ENCODE measurements at regions not wholly inside any gene's neighbourhood (a gene's known extent, or its start where the extent isn't known, plus 50 kb on each side); places are given as distances from the start of the nearest gene placed in this dataset.
A peak's percentile ranks its signal among the peaks of the same experiment; 100 is the strongest.

DNA sequence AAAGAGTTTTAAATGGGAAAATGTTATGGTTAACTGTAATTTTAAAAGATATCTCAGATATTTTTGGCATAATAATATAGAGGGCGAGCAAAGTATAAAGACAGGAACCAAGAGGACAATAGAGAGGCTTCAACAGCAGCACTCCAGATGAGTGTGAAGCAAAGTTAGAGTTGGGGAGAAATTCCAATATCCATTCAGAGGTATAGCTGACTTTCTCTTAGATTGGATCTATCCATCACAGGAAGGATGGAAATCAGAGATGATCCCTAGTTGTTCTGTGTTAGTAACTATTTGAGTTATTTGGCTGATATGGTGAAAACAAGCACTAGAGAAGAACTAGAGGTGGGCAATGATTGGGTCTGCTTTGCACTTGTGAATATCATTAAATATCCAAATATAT is 786.0 kb upstream of the KLHL1 start:
- Histone ChIP-seq H3K79me2 (ENCODE audit: insufficient read depth, low read length) (no peaks in the 10 kb centered on the region), H3K4me1 (ENCODE audit: insufficient read depth, low read length) (no peaks in the 10 kb centered on the region), H3K4me3 (ENCODE audit: insufficient read depth, low read depth, low read length) (no peak overlapping the region), H3K27me3 (ENCODE audit: insufficient read depth, low read length) (no peaks in the 10 kb centered on the region), H3K27ac (ENCODE audit: low read depth, low read length) (no peak overlapping the region), H3K9me3 (ENCODE audit: insufficient read depth, low read depth, low read length) (no peaks in the 10 kb centered on the region), H3K36me3 (ENCODE audit: insufficient read depth, low read length) (no peaks in the 10 kb centered on the region), H4K20me1 (ENCODE audit: insufficient read depth, low read length) (no peaks in the 10 kb centered on the region), H2AFZ (ENCODE audit: low read depth, low read length) (no peak overlapping the region), H3K4me2 (ENCODE audit: low read length) (no peak overlapping the region), H3K9ac (ENCODE audit: low read length) (no peak overlapping the region)
- Mint-ChIP-seq H3K9me3 (ENCODE audit: unreplicated experiment) (no peaks in the 10 kb centered on the region), H3K27me3 (ENCODE audit: low read depth, unreplicated experiment) (no peaks in the 10 kb centered on the region), H3K27ac (ENCODE audit: unreplicated experiment) (no peak overlapping the region), H3K36me3 (ENCODE audit: low read depth, unreplicated experiment) (no peaks in the 10 kb centered on the region), H3K4me1 (ENCODE audit: low read depth, unreplicated experiment) (no peaks in the 10 kb centered on the region), H3K4me3 (ENCODE audit: unreplicated experiment) (no peak overlapping the region)
- TF ChIP-seq, protein P1, sequence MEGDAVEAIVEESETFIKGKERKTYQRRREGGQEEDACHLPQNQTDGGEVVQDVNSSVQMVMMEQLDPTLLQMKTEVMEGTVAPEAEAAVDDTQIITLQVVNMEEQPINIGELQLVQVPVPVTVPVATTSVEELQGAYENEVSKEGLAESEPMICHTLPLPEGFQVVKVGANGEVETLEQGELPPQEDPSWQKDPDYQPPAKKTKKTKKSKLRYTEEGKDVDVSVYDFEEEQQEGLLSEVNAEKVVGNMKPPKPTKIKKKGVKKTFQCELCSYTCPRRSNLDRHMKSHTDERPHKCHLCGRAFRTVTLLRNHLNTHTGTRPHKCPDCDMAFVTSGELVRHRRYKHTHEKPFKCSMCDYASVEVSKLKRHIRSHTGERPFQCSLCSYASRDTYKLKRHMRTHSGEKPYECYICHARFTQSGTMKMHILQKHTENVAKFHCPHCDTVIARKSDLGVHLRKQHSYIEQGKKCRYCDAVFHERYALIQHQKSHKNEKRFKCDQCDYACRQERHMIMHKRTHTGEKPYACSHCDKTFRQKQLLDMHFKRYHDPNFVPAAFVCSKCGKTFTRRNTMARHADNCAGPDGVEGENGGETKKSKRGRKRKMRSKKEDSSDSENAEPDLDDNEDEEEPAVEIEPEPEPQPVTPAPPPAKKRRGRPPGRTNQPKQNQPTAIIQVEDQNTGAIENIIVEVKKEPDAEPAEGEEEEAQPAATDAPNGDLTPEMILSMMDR (IDR thresholded peaks at IDR 0.05; ENCODE audit: insufficient read depth, low read depth, low read length): no peak
- no peak for TF ChIP-seq EZH2 (IDR thresholded peaks at IDR 0.05; ENCODE audit: insufficient read depth, low read length)
- FAIRE-seq (no peak), DNase-seq (ENCODE audit: low read depth) (no peak)

DNA sequence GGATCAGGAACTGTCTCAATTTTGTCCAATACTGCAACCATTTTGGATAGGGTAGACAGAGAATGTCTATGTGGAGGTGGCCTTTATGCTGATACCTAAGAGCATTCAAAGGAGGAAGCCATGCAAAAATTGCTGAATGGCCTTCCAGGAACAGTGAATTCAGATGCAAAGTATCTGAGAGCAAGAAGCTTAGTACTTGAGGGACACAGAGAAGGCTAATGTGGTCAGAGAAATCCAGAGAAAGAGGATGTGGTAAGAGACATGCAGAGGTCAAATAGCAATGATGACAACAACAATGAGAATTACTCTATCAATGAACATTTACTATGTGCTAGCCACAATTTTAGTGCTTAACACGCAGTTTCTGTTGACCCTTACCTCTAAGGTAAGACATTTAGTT is 785.6 kb upstream of the KLHL1 start:
- Histone ChIP-seq H3K27ac (ENCODE audit: low read depth, low read length) (no peak overlapping the region), H3K4me2 (ENCODE audit: low read length) (no peak overlapping the region), H4K20me1 (ENCODE audit: insufficient read depth, low read length) (no peaks in the 10 kb centered on the region), H3K4me1 (ENCODE audit: insufficient read depth, low read length) (no peaks in the 10 kb centered on the region), H3K36me3 (ENCODE audit: insufficient read depth, low read length) (no peaks in the 10 kb centered on the region), H3K9me3 (ENCODE audit: insufficient read depth, low read depth, low read length) (no peaks in the 10 kb centered on the region), H3K9ac (ENCODE audit: low read length) (no peak overlapping the region), H3K79me2 (ENCODE audit: insufficient read depth, low read length) (no peaks in the 10 kb centered on the region), H3K27me3 (ENCODE audit: insufficient read depth, low read length) (no peaks in the 10 kb centered on the region), H2AFZ (ENCODE audit: low read depth, low read length) (no peak overlapping the region), H3K4me3 (ENCODE audit: insufficient read depth, low read depth, low read length) (no peak overlapping the region)
- DNase-seq (ENCODE audit: low read depth) (peak; percentile 21), FAIRE-seq (peak; percentile 55)
- Mint-ChIP-seq H3K4me1 (ENCODE audit: low read depth, unreplicated experiment) (no peaks in the 10 kb centered on the region), H3K27ac (ENCODE audit: unreplicated experiment) (no peak overlapping the region), H3K9me3 (ENCODE audit: unreplicated experiment) (no peaks in the 10 kb centered on the region), H3K4me3 (ENCODE audit: unreplicated experiment) (no peak overlapping the region), H3K27me3 (ENCODE audit: low read depth, unreplicated experiment) (no peaks in the 10 kb centered on the region), H3K36me3 (ENCODE audit: low read depth, unreplicated experiment) (no peaks in the 10 kb centered on the region)
- no peak for TF ChIP-seq EZH2 (IDR thresholded peaks at IDR 0.05; ENCODE audit: insufficient read depth, low read length)
- TF ChIP-seq, protein P1 (IDR thresholded peaks at IDR 0.05; ENCODE audit: insufficient read depth, low read depth, low read length): no peak

GRCh38 chr13:70890289-70890688 is 782.0 kb upstream of the KLHL1 start:
- Histone ChIP-seq H3K27me3 (ENCODE audit: insufficient read depth, low read length) (no peaks in the 10 kb centered on the region), H3K9me3 (ENCODE audit: insufficient read depth, low read depth, low read length) (no peaks in the 10 kb centered on the region), H3K9ac (ENCODE audit: low read length) (no peak overlapping the region), H3K4me2 (ENCODE audit: low read length) (no peak overlapping the region), H2AFZ (ENCODE audit: low read depth, low read length) (no peak overlapping the region), H3K4me3 (ENCODE audit: insufficient read depth, low read depth, low read length) (no peak overlapping the region), H3K79me2 (ENCODE audit: insufficient read depth, low read length) (no peaks in the 10 kb centered on the region), H3K36me3 (ENCODE audit: insufficient read depth, low read length) (no peaks in the 10 kb centered on the region), H3K27ac (ENCODE audit: low read depth, low read length) (no peak overlapping the region), H3K4me1 (ENCODE audit: insufficient read depth, low read length) (no peaks in the 10 kb centered on the region), H4K20me1 (ENCODE audit: insufficient read depth, low read length) (no peaks in the 10 kb centered on the region)
- FAIRE-seq (no peak), DNase-seq (ENCODE audit: low read depth) (no peak)
- no peaks in the 10 kb centered on the region for H3K27me3 Mint-ChIP-seq (ENCODE audit: low read depth, unreplicated experiment)
- no peaks in the 10 kb centered on the region for H3K36me3 Mint-ChIP-seq (ENCODE audit: low read depth, unreplicated experiment)
- H3K4me3 Mint-ChIP-seq (ENCODE audit: unreplicated experiment): no peak overlapping the region
- TF ChIP-seq EZH2 (IDR thresholded peaks at IDR 0.05; ENCODE audit: insufficient read depth, low read length): no peak
- TF ChIP-seq, protein P1 (IDR thresholded peaks at IDR 0.05; ENCODE audit: insufficient read depth, low read depth, low read length): no peak
- no peaks in the 10 kb centered on the region for H3K9me3 Mint-ChIP-seq (ENCODE audit: unreplicated experiment)
- H3K27ac Mint-ChIP-seq (ENCODE audit: unreplicated experiment): no peak overlapping the region
- H3K4me1 Mint-ChIP-seq (ENCODE audit: low read depth, unreplicated experiment): no peaks in the 10 kb centered on the region

Measured in astrocyte (in vitro differentiated cells and primary cell).